ENCODE measurements at regions not wholly inside any gene's neighbourhood (a gene's known extent, or its start where the extent isn't known, plus 50 kb on each side); places are given as distances from the start of the nearest gene placed in this dataset.
"Not testable (repeated sequence)": the region's sequence is repeated elsewhere in the genome, so short reads cannot be mapped to it uniquely, and the experiment has no call there.

GRCh38 chr15:75782926-75783325 lies 60.3 kb upstream of the UBE2Q2 start:
- H4K5ac ChIP-seq (ENCODE audit: low read depth, low read length): no peak overlapping the region
- DNase-seq (no peak), ATAC-seq (ENCODE audit: low read depth) (no peak)
- H3K9me3 ChIP-seq (ENCODE audit: control insufficient read depth, insufficient read depth, low read length): no peaks in the 10 kb centered on the region
- H2AFZ ChIP-seq (replicated peaks; ENCODE audit: low read length, poor library complexity): no peak overlapping the region
- in situ Hi-C loops (cut with MboI; ENCODE audit: low sequenced_read_pairs) (no loop called here), intact Hi-C loops (cut with micrococcal nuclease) (no loop called here), dilution Hi-C loops (cut with HindIII; ENCODE audit: low sequenced_read_pairs, unreplicated experiment) (no loop called here)
- no peak overlapping the region for H2BK5ac ChIP-seq (ENCODE audit: low read depth, low read length, poor library complexity, severe bottlenecking)
- H2AK5ac ChIP-seq (ENCODE audit: low read depth, low read length): no peak overlapping the region
- no peak overlapping the region for H3K4ac ChIP-seq (ENCODE audit: low read depth, low read length)
- WGBS, 2 experiments (ENCODE audit: extremely low coverage in 2 of 2, insufficient read length in 1 of 2): 73% methylated on average over 3 of the region's 11 CpGs; no CpG with 5 or more reads in 1 of the 2 experiments
- H3K4me1 ChIP-seq (ENCODE audit: control insufficient read depth, insufficient read depth, low read length): no peaks in the 10 kb centered on the region
- no peak overlapping the region for H2BK15ac ChIP-seq (ENCODE audit: low read depth, low read length)
- no peak overlapping the region for H2BK20ac ChIP-seq (ENCODE audit: low read depth, low read length)
- POLR2A ChIA-PET (ENCODE audit: unreplicated experiment): no interaction called here
- H3K23ac ChIP-seq (ENCODE audit: low read depth, low read length): no peak overlapping the region
- H3K4me3 ChIP-seq (ENCODE audit: insufficient read depth, low read depth, low read length): no peak overlapping the region
- H3K79me1 ChIP-seq (ENCODE audit: low read depth in 1 of 2, low read length in 2 of 2): no peaks in the 10 kb centered on the region
- no peak overlapping the region for H3K56ac ChIP-seq (ENCODE audit: extremely low read depth, insufficient read depth, low read length)
- H3K9ac ChIP-seq (ENCODE audit: low read depth, low read length): no peak overlapping the region
- no peak overlapping the region for H3K14ac ChIP-seq (replicated peaks; ENCODE audit: low read depth, low read length)
- H3K18ac ChIP-seq (ENCODE audit: low read depth, low read length): no peak overlapping the region
- H2BK120ac ChIP-seq (ENCODE audit: low read depth, low read length): no peak overlapping the region
- no peak overlapping the region for H3K4me2 ChIP-seq (ENCODE audit: low read depth, low read length)
- no TSS peak for BruUV-seq (replicated peaks)
- no peak overlapping the region for H3K27ac ChIP-seq (ENCODE audit: insufficient read depth, low read length)
- no peak for TF ChIP-seq RAD21 (IDR thresholded peaks at IDR 0.05; ENCODE audit: low read length)
- TF ChIP-seq RFX5 (IDR thresholded peaks at IDR 0.05; ENCODE audit: low read depth, low read length): no peak
- no peak for TF ChIP-seq CHD1 (IDR thresholded peaks at IDR 0.05; ENCODE audit: low read depth, low read length)
- TF ChIP-seq RCOR1 (IDR thresholded peaks at IDR 0.05; ENCODE audit: insufficient replicate concordance, low read length): no peak
- no peak overlapping the region for H4K91ac ChIP-seq (ENCODE audit: insufficient read depth, low read depth, low read length)
- H3K9me1 ChIP-seq (ENCODE audit: insufficient read depth, low read length): peaks cover 4% of the 10 kb centered on the region; the same call in 1 of the 2 replicates
- no peaks in the 10 kb centered on the region for H3K36me3 ChIP-seq (ENCODE audit: control insufficient read depth, insufficient read depth, low read length)
- H3K27me3 ChIP-seq (ENCODE audit: control insufficient read depth, insufficient read depth, low read length): peaks cover 79% of the 10 kb centered on the region
- no peaks in the 10 kb centered on the region for H4K20me1 ChIP-seq (ENCODE audit: insufficient read depth, low read length)
- H2AK9ac ChIP-seq (replicated peaks; ENCODE audit: low read depth, low read length, poor library complexity): no peak overlapping the region
- CTCF ChIA-PET: no interaction called here
- H4K8ac ChIP-seq (ENCODE audit: low read depth in 2 of 2, low read length in 2 of 2): no peak overlapping the region

GRCh38 chr15:75780995-75781394 lies 62.3 kb upstream of the UBE2Q2 start:
- H4K8ac ChIP-seq (ENCODE audit: low read depth in 2 of 2, low read length in 2 of 2); H2AFZ ChIP-seq (replicated peaks; ENCODE audit: low read length, poor library complexity); H3K27ac ChIP-seq (ENCODE audit: insufficient read depth, low read length); H3K56ac ChIP-seq (ENCODE audit: extremely low read depth, insufficient read depth, low read length); H4K91ac ChIP-seq (ENCODE audit: insufficient read depth, low read depth, low read length); H3K14ac ChIP-seq (replicated peaks; ENCODE audit: low read depth, low read length); H3K18ac ChIP-seq (ENCODE audit: low read depth, low read length); H2BK120ac ChIP-seq (ENCODE audit: low read depth, low read length); H3K4me2 ChIP-seq (ENCODE audit: low read depth, low read length); DNase-seq; H3K4me1 ChIP-seq (ENCODE audit: control insufficient read depth, insufficient read depth, low read length); H2BK20ac ChIP-seq (ENCODE audit: low read depth, low read length); dilution Hi-C loops (cut with HindIII; ENCODE audit: low sequenced_read_pairs, unreplicated experiment); H3K9ac ChIP-seq (ENCODE audit: low read depth, low read length); H2BK15ac ChIP-seq (ENCODE audit: low read depth, low read length); ATAC-seq (ENCODE audit: low read depth); H2BK5ac ChIP-seq (ENCODE audit: low read depth, low read length, poor library complexity, severe bottlenecking); H2AK5ac ChIP-seq (ENCODE audit: low read depth, low read length); H3K23ac ChIP-seq (ENCODE audit: low read depth, low read length); H3K36me3 ChIP-seq (ENCODE audit: control insufficient read depth, insufficient read depth, low read length); CTCF ChIA-PET; H4K20me1 ChIP-seq (ENCODE audit: insufficient read depth, low read length); H2AK9ac ChIP-seq (replicated peaks; ENCODE audit: low read depth, low read length, poor library complexity); H3K9me1 ChIP-seq (ENCODE audit: insufficient read depth, low read length); POLR2A ChIA-PET (ENCODE audit: unreplicated experiment); H3K4ac ChIP-seq (ENCODE audit: low read depth, low read length); BruUV-seq (replicated peaks); H4K5ac ChIP-seq (ENCODE audit: low read depth, low read length); intact Hi-C loops (cut with micrococcal nuclease); H3K79me1 ChIP-seq (ENCODE audit: low read depth in 1 of 2, low read length in 2 of 2); in situ Hi-C loops (cut with MboI; ENCODE audit: low sequenced_read_pairs); H3K9me3 ChIP-seq (ENCODE audit: control insufficient read depth, insufficient read depth, low read length); H3K4me3 ChIP-seq (ENCODE audit: insufficient read depth, low read depth, low read length): not testable (repeated sequence)
- peaks cover 62% of the 10 kb centered on the region for H3K27me3 ChIP-seq (ENCODE audit: control insufficient read depth, insufficient read depth, low read length)
- WGBS, 2 experiments (ENCODE audit: extremely low coverage in 2 of 2, insufficient read length in 1 of 2): 100% methylated on average over 1 of the region's 4 CpGs; no CpG with 5 or more reads in 1 of the 2 experiments

Measured in IMR-90 (cell line).